GM12878 (cell line): ENCODE measurements at regions not wholly inside any gene's neighbourhood (a gene's known extent, or its start where the extent isn't known, plus 50 kb on each side); places are given as distances from the start of the nearest gene placed in this dataset.

Source experiments
- ATAC-seq: fragments of 200-7000 bp; cut with Tn5 transposase; 3 replicates; pipeline ENCODE4 v1.9.1; 2020; ENCODE audit warnings: mild to moderate bottlenecking, moderate library complexity
- BruUV-seq: library from RNA; stranded (reverse); fragments of 400-500 nt; replicated peaks from 2 replicates; lab custom pipeline; 2021; lab: Mats Ljungman, UMichigan
- CTCF ChIA-PET: fragments of 300-600 bp; sonication (Branson Sonifier 250); formaldehyde crosslinking; extraction: SDS; loops from one replicate; lab custom pipeline; 2021; ENCODE audit warnings: inconsistent platforms; lab: Yijun Ruan, JAX
- POLR2A ChIA-PET: fragments of 350-600 bp; formaldehyde crosslinking; extraction: SDS; loops from one replicate; lab custom pipeline; 2021; ENCODE audit warnings: inconsistent platforms; lab: Charles Lee
- RAD21 ChIA-PET: fragments of 300-600 bp; sonication (Branson Sonifier 250); formaldehyde crosslinking; loops from one replicate; lab custom pipeline; 2023; ENCODE audit warnings: antibody characterized with exemption; ENCODE audit not compliant: unreplicated experiment; lab: Charles Lee
- SMC1A ChIA-PET: fragments of 300-600 bp; sonication (Branson Sonifier 250); formaldehyde crosslinking; loops from one replicate; lab custom pipeline; 2023; ENCODE audit not compliant: unreplicated experiment, uncharacterized antibody; lab: Charles Lee
- DNase-seq: peaks from one replicate; pipeline ENCODE4 v3.0.0-alpha.2; 2011; ENCODE audit warnings: low read depth, low spot score
- FAIRE-seq: peaks from 3 replicates; lab custom pipeline; 2011; peaks lifted over from hg19 to GRCh38; lab: Jason Lieb, UNC
- H2AFZ ChIP-seq: 2 replicates; pipeline ENCODE4 v1.6.0; 2011; ENCODE audit warnings: low read depth, low read length, control low read depth; ENCODE audit not compliant: control insufficient read depth
- H3K27ac ChIP-seq: 2 replicates; pipeline ENCODE4 v1.5.1; 2011; ENCODE audit warnings: control low read depth; ENCODE audit not compliant: control insufficient read depth, insufficient read depth
- H3K27me3 ChIP-seq, 2 experiments: replicated peaks in 1 of 2; 2 replicates each; pipeline versions ENCODE4 v1.6.0 to v1.6.1; 2011; ENCODE audit warnings: low read length in 1 of 2; ENCODE audit not compliant: control insufficient read depth in 2 of 2, insufficient read depth in 2 of 2
- H3K36me3 ChIP-seq, 2 experiments: 2 replicates each; pipeline ENCODE4 v1.5.1; 2011; ENCODE audit warnings: low read length in 1 of 2; ENCODE audit not compliant: control insufficient read depth in 2 of 2, insufficient read depth in 2 of 2
- H3K4me1 ChIP-seq: 2 replicates; pipeline ENCODE4 v1.6.1; 2011; ENCODE audit warnings: mild to moderate bottlenecking, low read length, moderate library complexity, mixed read lengths; ENCODE audit not compliant: control insufficient read depth, insufficient read depth
- H3K4me2 ChIP-seq: 2 replicates; pipeline ENCODE4 v1.6.0; 2011; ENCODE audit warnings: control low read depth; ENCODE audit not compliant: control insufficient read depth, insufficient read depth
- H3K4me3 ChIP-seq: fragments of 200-600 bp; sonication (generic); 2 replicates; pipeline ENCODE4 v1.5.1; 2016
- H3K79me2 ChIP-seq: 2 replicates; pipeline ENCODE4 v1.6.0; 2011; ENCODE audit warnings: low read length; ENCODE audit not compliant: control insufficient read depth, insufficient read depth
- H3K9ac ChIP-seq: 2 replicates; pipeline ENCODE4 v1.8.0; 2011; ENCODE audit warnings: low read length, control low read depth, mixed read lengths; ENCODE audit not compliant: control insufficient read depth, insufficient read depth
- H3K9me3 ChIP-seq: replicated peaks from 3 replicates; pipeline ENCODE4 v1.5.1; 2011; ENCODE audit warnings: mild to moderate bottlenecking, low read length; ENCODE audit not compliant: control insufficient read depth, insufficient read depth
- H4K20me1 ChIP-seq: 2 replicates; pipeline ENCODE4 v1.6.0; 2011; ENCODE audit not compliant: control insufficient read depth, insufficient read depth
- CEBPZ ChIP-seq: fragments of 150-350 bp; IDR thresholded peaks from 2 replicates; pipeline ENCODE4 v1.6.1; 2016; ENCODE audit warnings: low read depth, low read length
- CHD2 ChIP-seq: IDR thresholded peaks from 2 replicates; pipeline ENCODE4 v1.6.1; 2011; ENCODE audit warnings: low read depth, low read length, improper control_type of control experiment, borderline replicate concordance
- ELK1 ChIP-seq: IDR thresholded peaks from 2 replicates; pipeline ENCODE4 v1.6.1; 2012; ENCODE audit warnings: low read depth, low read length, improper control_type of control experiment
- MTA2 ChIP-seq: fragments of 450-650 bp; IDR thresholded peaks from 2 replicates; pipeline ENCODE4 v1.6.1; 2016; ENCODE audit warnings: low read depth, mild to moderate bottlenecking, moderate library complexity
- WGBS: methylation state at CpG from one replicate; pipeline ENCODE4 v1.1.6; 2016; ENCODE audit warnings: low lambda C conversion rate; ENCODE audit not compliant: insufficient replicate concordance, insufficient coverage; ENCODE audit errors: missing lambda C conversion rate; 5-methylcytosine and 5-hydroxymethylcytosine counted together
- in situ Hi-C: fragments of 300-500 bp; cut with MboI; formaldehyde crosslinking; loops from 9 replicates; pipeline ENCODE4 v1.14.3; 2018; ENCODE audit warnings: mixed read lengths
- intact Hi-C: fragments of 100-400 bp; cut with micrococcal nuclease; formaldehyde crosslinking; loops from one replicate; pipeline ENCODE4 v1.14.2; 2022; ENCODE audit not compliant: unreplicated experiment

- TF ChIP-seq ELK1 (no peak), CEBPZ (no peak), CHD2 (no peak)
- TF ChIP-seq, all 136 proteins: peak for 0
Measured at GRCh38 chr14:85224241-85224640, 305.7 kb upstream of the FLRT2 start (continued).

GRCh38 chr14:85233756-85234155 is 296.2 kb upstream of the FLRT2 start:
- no peak for DNase-seq
- ChIA-PET SMC1A (no interaction called here), POLR2A (no interaction called here), CTCF (interaction anchor here (0.7 kb wide), 1 partner anchor 574 kb away, joined by 3 read pairs; no protein-coding TSS in a partner anchor), RAD21 (no interaction called here)
- no peak overlapping the region for H3K4me2 ChIP-seq
- no peak for ATAC-seq
- no peak overlapping the region for H3K27ac ChIP-seq
- H3K4me3 ChIP-seq: no peak overlapping the region
- intact Hi-C loops (no loop called here), in situ Hi-C loops (no loop called here)
- H3K27me3 ChIP-seq: no peaks in the 10 kb centered on the region
- no TSS peak for BruUV-seq
- WGBS: 42% methylated on average over 12 of the region's 12 CpGs
- H3K9me3 ChIP-seq: no peaks in the 10 kb centered on the region
- no peak overlapping the region for H2AFZ ChIP-seq
- no peak for TF ChIP-seq MTA2
- TF ChIP-seq, all 136 proteins: peak for 0
- no peaks in the 10 kb centered on the region for H3K36me3 ChIP-seq
- FAIRE-seq: no peak
- H4K20me1 ChIP-seq: no peaks in the 10 kb centered on the region
- H3K79me2 ChIP-seq: no peaks in the 10 kb centered on the region
- H3K4me1 ChIP-seq: no peaks in the 10 kb centered on the region
- H3K9ac ChIP-seq: no peak overlapping the region
